Nephron progenitor cell (in vitro differentiated cells): ENCODE measurements at regions not wholly inside any gene's neighbourhood (a gene's known extent, or its start where the extent isn't known, plus 50 kb on each side); places are given as distances from the start of the nearest gene placed in this dataset.

Source experiments
- DNase-seq: peaks from one replicate; pipeline ENCODE4 v3.0.0; 2021
- H3K27ac Mint-ChIP-seq: 2 replicates; pipeline ENCODE4 v1.8.0; 2021; ENCODE audit warnings: mild to moderate bottlenecking, moderate library complexity, mixed read lengths
- H3K27me3 Mint-ChIP-seq: 2 replicates; pipeline ENCODE4 v1.8.0; 2021; ENCODE audit warnings: mild to moderate bottlenecking, low read depth, mixed read lengths; ENCODE audit not compliant: poor library complexity
- H3K36me3 Mint-ChIP-seq: 2 replicates; pipeline ENCODE4 v1.8.0; 2021; ENCODE audit warnings: low read depth, mixed read lengths
- H3K4me1 Mint-ChIP-seq: 2 replicates; pipeline ENCODE4 v1.8.0; 2021; ENCODE audit warnings: mixed read lengths
- H3K4me3 Mint-ChIP-seq: 2 replicates; pipeline ENCODE4 v1.8.0; 2021; ENCODE audit warnings: mild to moderate bottlenecking, moderate library complexity, mixed read lengths
- H3K9me3 Mint-ChIP-seq: 2 replicates; pipeline ENCODE4 v1.8.0; 2021; ENCODE audit warnings: mild to moderate bottlenecking, moderate library complexity, mixed read lengths
- TF ChIP-seq, protein P1 (sequence below): fragments of 200-600 bp; sonication (generic); IDR thresholded peaks from 2 replicates; pipeline ENCODE4 v1.5.0; 2021; ENCODE audit warnings: antibody characterized with exemption

- H3K27me3 Mint-ChIP-seq: no peaks in the 10 kb centered on the region
- H3K9me3 Mint-ChIP-seq: peaks cover 15% of the 10 kb centered on the region
- no peak overlapping the region for H3K27ac Mint-ChIP-seq
- no peak for DNase-seq
- TF ChIP-seq, protein P1, sequence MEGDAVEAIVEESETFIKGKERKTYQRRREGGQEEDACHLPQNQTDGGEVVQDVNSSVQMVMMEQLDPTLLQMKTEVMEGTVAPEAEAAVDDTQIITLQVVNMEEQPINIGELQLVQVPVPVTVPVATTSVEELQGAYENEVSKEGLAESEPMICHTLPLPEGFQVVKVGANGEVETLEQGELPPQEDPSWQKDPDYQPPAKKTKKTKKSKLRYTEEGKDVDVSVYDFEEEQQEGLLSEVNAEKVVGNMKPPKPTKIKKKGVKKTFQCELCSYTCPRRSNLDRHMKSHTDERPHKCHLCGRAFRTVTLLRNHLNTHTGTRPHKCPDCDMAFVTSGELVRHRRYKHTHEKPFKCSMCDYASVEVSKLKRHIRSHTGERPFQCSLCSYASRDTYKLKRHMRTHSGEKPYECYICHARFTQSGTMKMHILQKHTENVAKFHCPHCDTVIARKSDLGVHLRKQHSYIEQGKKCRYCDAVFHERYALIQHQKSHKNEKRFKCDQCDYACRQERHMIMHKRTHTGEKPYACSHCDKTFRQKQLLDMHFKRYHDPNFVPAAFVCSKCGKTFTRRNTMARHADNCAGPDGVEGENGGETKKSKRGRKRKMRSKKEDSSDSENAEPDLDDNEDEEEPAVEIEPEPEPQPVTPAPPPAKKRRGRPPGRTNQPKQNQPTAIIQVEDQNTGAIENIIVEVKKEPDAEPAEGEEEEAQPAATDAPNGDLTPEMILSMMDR: no peak
- H3K4me3 Mint-ChIP-seq: no peak overlapping the region
- peaks cover 6% of the 10 kb centered on the region for H3K4me1 Mint-ChIP-seq
- H3K36me3 Mint-ChIP-seq: no peaks in the 10 kb centered on the region
Measured at GRCh38 chr4:17120761-17121160, 222.3 kb upstream of the LDB2 start.

DNA sequence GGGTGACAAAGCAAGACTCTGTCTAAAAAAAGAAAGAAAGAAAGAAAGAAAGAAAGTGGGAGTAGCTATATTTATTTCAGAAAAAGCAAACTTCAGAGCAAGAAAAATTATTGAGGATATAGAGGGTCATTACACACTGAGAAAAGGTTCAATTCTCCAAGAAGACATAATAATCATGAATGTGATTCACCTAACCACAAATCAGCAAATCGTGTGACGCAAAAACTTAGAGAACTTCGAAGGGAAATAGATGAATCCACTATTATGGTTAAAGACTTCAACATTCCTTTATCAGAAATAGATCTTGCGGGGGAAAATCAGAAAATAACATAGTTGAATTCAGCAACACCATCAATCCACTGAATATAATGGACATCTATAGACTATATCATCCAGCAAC is 219.3 kb upstream of the LDB2 start:
- TF ChIP-seq, protein P1: no peak
- Mint-ChIP-seq H3K27me3 (no peaks in the 10 kb centered on the region), H3K36me3 (no peaks in the 10 kb centered on the region), H3K4me1 (peaks cover 14% of the 10 kb centered on the region), H3K9me3 (peaks cover 15% of the 10 kb centered on the region), H3K4me3 (no peak overlapping the region), H3K27ac (no peak overlapping the region)
- no peak for DNase-seq

DNA sequence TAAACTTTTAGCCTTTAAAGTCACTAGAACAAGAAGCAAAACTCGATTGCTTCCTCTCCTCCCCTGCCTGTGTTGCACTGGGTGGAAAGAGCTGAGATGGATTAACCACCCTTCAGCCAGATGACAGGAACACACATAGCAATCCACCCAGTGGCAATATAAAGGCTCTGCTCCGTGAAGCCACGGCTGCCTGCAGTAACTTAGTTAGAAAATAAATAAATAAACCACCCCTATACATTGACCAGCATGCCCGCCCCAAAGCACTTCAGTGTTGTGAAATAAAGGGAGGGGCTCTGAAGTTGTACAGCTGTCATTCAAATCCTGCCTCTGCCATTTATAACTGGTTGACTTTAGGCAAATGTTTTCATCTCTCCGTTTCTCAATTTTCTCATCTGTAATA is 217.1 kb upstream of the LDB2 start:
- H3K4me3 Mint-ChIP-seq: no peak overlapping the region
- no peak for DNase-seq
- H3K36me3 Mint-ChIP-seq: no peaks in the 10 kb centered on the region
- H3K27me3 Mint-ChIP-seq: no peaks in the 10 kb centered on the region
- TF ChIP-seq, protein P1: no peak
- H3K4me1 Mint-ChIP-seq: peaks cover 22% of the 10 kb centered on the region
- H3K9me3 Mint-ChIP-seq: peaks cover 14% of the 10 kb centered on the region
- no peak overlapping the region for H3K27ac Mint-ChIP-seq

- Mint-ChIP-seq H3K4me1 (peaks cover 22% of the 10 kb centered on the region), H3K36me3 (no peaks in the 10 kb centered on the region), H3K27ac (no peak overlapping the region), H3K27me3 (peaks cover 3% of the 10 kb centered on the region), H3K9me3 (peaks cover 4% of the 10 kb centered on the region), H3K4me3 (no peak overlapping the region)
- TF ChIP-seq, protein P1: peak; percentile 55
- DNase-seq: peak; percentile 30
Measured at GRCh38 chr4:17112292-17112659, 213.8 kb upstream of the LDB2 start.

- TF ChIP-seq, protein P1: no peak
- H3K4me1 Mint-ChIP-seq: peaks cover 9% of the 10 kb centered on the region
- no peak for DNase-seq
- H3K27ac Mint-ChIP-seq: no peak overlapping the region
- peaks cover 3% of the 10 kb centered on the region for H3K27me3 Mint-ChIP-seq
- H3K4me3 Mint-ChIP-seq: no peak overlapping the region
- no peaks in the 10 kb centered on the region for H3K36me3 Mint-ChIP-seq
- peaks cover 4% of the 10 kb centered on the region for H3K9me3 Mint-ChIP-seq
Measured at GRCh38 chr4:17109126-17109525, 210.7 kb upstream of the LDB2 start.

- Mint-ChIP-seq H3K9me3 (no peaks in the 10 kb centered on the region), H3K4me3 (no peak overlapping the region), H3K27me3 (peaks cover 8% of the 10 kb centered on the region), H3K36me3 (no peaks in the 10 kb centered on the region), H3K27ac (no peak overlapping the region), H3K4me1 (no peaks in the 10 kb centered on the region)
- TF ChIP-seq, protein P1: no peak
- DNase-seq: no peak
Measured at GRCh38 chr4:17103231-17103630, 204.8 kb upstream of the LDB2 start.
